ENCODE measurements at regions not wholly inside any gene's neighbourhood (a gene's known extent, or its start where the extent isn't known, plus 50 kb on each side); places are given as distances from the start of the nearest gene placed in this dataset.

- TF ChIP-seq ZNF462 (CRISPR knock-in tag; IDR thresholded peaks at IDR 0.05) (no peak), ETS1 (IDR thresholded peaks at IDR 0.05) (no peak), CREB1 (CRISPR knock-in tag; IDR thresholded peaks at IDR 0.05; ENCODE audit: low read depth) (no peak), CTCF (conservative IDR thresholded peaks at IDR 0.05; ENCODE audit: low read depth in 2 of 2) (no peak), REST (IDR thresholded peaks at IDR 0.05; ENCODE audit: unreplicated experiment) (no peak)
These were observed 127.3 kb upstream of the HUWE1 start (continued) for GRCh38 chrX:53813670-53814440.
